Retinal pigment epithelial cell (primary cell): ENCODE measurements at regions not wholly inside any gene's neighbourhood (a gene's known extent, or its start where the extent isn't known, plus 50 kb on each side); places are given as distances from the start of the nearest gene placed in this dataset.

ENCODE experiments used
- DNase-seq: peaks from one replicate; pipeline ENCODE4 v3.0.0-alpha.2; 2010; ENCODE audit warnings: low read depth
- H3K4me3 ChIP-seq: 2 replicates; pipeline ENCODE4 v1.5.1; 2011; ENCODE audit warnings: mild to moderate bottlenecking, low read length, control low read depth, moderate library complexity
- TF ChIP-seq, protein P1 (sequence below): conservative IDR thresholded peaks from 2 replicates; pipeline ENCODE4 v1.5.1; 2011; ENCODE audit warnings: low read depth, low read length, control low read depth, inconsistent platforms

DNA sequence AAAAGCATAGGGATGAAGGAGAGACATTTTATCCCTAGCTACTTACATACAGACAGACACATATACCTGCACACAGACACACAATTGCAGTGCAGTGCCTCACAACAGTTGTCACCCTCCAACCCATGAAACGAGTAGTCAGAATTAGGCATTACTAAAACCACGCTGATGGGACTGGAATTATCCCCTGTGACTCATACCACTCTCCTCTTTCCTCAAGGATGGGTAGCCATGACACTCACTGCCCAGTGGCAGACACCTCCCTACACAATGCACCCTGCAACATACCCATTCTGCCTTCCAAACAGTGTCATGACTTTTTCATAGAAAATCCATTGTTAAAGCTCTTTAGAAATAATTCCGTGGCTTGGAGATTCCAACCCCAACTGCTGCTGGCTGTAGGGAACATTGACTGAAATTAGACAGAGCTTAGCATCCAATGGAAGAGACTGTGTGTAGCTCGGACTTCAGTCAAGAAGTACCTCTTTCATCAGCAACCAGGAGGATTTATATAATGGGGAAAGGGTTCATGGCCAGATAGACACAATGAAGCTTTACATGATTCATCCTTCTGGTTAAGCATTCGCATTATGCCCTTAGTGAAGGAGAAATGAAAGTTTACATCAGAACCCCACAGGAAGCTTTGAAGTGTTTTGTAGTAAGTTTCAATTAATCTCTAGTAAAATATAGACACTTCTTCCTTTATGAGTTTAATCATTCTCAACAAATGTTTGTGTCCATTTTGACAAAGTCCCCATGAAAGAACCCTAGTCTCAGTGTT, 155.2 kb downstream of the FBXO15 start:
- no peak overlapping the region for H3K4me3 ChIP-seq
- TF ChIP-seq, protein P1, sequence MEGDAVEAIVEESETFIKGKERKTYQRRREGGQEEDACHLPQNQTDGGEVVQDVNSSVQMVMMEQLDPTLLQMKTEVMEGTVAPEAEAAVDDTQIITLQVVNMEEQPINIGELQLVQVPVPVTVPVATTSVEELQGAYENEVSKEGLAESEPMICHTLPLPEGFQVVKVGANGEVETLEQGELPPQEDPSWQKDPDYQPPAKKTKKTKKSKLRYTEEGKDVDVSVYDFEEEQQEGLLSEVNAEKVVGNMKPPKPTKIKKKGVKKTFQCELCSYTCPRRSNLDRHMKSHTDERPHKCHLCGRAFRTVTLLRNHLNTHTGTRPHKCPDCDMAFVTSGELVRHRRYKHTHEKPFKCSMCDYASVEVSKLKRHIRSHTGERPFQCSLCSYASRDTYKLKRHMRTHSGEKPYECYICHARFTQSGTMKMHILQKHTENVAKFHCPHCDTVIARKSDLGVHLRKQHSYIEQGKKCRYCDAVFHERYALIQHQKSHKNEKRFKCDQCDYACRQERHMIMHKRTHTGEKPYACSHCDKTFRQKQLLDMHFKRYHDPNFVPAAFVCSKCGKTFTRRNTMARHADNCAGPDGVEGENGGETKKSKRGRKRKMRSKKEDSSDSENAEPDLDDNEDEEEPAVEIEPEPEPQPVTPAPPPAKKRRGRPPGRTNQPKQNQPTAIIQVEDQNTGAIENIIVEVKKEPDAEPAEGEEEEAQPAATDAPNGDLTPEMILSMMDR: no peak
- no peak for DNase-seq

GRCh38 chr18:73991570-73991969, 156.1 kb downstream of the FBXO15 start:
- DNase-seq: no peak
- TF ChIP-seq, protein P1: no peak
- no peak overlapping the region for H3K4me3 ChIP-seq

DNA sequence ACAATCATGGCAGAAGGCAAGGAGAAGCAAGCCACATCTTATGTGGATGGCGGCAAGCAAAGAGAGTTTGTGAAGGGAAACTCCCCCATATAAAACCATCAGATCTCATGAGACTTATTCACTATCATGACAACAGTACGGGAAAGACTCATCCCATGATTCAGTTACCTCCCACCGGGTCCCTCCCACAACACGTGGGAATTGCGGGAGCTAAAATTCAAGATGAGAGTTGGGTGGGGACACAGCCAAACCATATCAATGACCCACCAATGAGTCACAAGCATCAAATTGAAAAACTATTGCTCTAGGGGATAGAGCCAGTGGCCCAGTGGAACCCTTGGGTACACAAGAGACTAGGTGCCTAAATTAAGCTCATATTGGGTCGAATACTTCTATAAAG, 157.4 kb downstream of the FBXO15 start:
- DNase-seq: no peak
- no peak overlapping the region for H3K4me3 ChIP-seq
- TF ChIP-seq, protein P1: no peak

GRCh38 chr18:73987247-73987980, 160.2 kb downstream of the FBXO15 start:
- TF ChIP-seq, protein P1: no peak
- no peak for DNase-seq
- H3K4me3 ChIP-seq: no peak overlapping the region

DNA sequence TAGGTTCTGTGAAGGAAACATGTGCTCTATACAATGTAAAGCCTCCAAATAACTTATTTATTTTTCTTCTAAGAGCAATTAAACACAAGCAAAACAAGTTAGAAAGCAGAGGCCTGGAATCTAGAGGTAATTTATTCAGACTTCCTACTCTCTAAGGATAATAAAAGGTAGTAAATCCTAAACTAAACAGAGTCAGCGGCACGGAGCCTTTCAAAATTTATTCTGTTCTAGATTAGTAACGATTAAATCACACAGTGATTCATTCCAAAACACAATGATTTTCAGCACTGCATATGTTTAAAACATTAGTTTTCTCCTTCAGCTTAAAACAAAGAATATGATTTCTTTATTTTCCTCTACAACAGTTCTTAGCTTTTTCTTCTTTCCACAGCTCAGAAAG, 160.9 kb downstream of the FBXO15 start:
- no peak overlapping the region for H3K4me3 ChIP-seq
- no peak for DNase-seq
- TF ChIP-seq, protein P1: no peak

DNA sequence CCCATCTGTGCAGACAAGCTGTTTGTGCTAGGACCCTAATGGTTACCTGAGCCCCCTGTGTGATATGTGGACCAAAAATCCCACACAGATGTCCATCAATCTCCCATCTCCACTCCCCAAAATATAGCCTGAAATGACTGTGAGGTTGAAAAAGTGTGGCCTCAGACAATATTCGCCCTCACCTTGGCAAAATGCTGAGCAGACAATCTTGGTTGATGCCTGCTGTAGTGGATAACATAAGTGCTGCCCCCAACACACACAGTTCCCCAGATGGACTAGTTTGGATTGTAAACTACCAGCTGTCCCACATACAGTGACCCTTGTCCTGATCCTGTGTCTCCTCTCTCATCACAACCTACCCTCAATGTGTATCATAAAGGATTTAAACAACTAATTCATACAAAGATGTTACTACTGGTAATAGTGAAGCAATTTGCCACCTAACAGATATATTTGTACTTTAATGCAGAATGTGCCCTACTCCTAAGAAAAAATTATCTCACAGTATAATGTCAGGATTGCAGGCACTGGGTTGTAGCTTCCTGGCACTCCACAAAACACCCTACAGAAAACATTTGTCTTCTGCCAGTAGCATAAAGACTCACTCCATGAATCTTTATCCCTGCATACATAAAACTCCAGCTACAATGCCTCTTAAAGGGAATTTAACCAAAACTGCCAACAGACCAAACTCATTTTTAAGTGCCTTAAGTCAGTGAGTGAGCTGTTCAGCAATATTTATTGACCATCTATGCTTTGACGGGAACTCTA, 161.6 kb downstream of the FBXO15 start:
- TF ChIP-seq, protein P1: no peak
- H3K4me3 ChIP-seq: no peak overlapping the region
- no peak for DNase-seq
